Astrocyte of the spinal cord (primary cell): ENCODE measurements at regions not wholly inside any gene's neighbourhood (a gene's known extent, or its start where the extent isn't known, plus 50 kb on each side); places are given as distances from the start of the nearest gene placed in this dataset.
"Not testable (repeated sequence)": the region's sequence is repeated elsewhere in the genome, so short reads cannot be mapped to it uniquely, and the experiment has no call there.

Experiments
- DNase-seq: peaks from one replicate; pipeline ENCODE4 v3.0.0; 2011; ENCODE audit warnings: low read depth, low spot score
- H3K4me3 ChIP-seq: 2 replicates; pipeline ENCODE4 v1.5.1; 2011; ENCODE audit warnings: low read depth, mild to moderate bottlenecking, low read length, moderate library complexity
- in situ Hi-C: cut with HindIII; loops from 2 replicates; pipeline ENCODE4 v1.10.0; 2017; ENCODE audit warnings: low sequenced_read_pairs
- TF ChIP-seq, protein P1 (sequence below): IDR thresholded peaks from 2 replicates; pipeline ENCODE4 v1.5.1; 2012; ENCODE audit warnings: low read depth, mild to moderate bottlenecking, low read length, inconsistent platforms

- in situ Hi-C loops: no loop called here
- TF ChIP-seq, protein P1, sequence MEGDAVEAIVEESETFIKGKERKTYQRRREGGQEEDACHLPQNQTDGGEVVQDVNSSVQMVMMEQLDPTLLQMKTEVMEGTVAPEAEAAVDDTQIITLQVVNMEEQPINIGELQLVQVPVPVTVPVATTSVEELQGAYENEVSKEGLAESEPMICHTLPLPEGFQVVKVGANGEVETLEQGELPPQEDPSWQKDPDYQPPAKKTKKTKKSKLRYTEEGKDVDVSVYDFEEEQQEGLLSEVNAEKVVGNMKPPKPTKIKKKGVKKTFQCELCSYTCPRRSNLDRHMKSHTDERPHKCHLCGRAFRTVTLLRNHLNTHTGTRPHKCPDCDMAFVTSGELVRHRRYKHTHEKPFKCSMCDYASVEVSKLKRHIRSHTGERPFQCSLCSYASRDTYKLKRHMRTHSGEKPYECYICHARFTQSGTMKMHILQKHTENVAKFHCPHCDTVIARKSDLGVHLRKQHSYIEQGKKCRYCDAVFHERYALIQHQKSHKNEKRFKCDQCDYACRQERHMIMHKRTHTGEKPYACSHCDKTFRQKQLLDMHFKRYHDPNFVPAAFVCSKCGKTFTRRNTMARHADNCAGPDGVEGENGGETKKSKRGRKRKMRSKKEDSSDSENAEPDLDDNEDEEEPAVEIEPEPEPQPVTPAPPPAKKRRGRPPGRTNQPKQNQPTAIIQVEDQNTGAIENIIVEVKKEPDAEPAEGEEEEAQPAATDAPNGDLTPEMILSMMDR: no peak
- H3K4me3 ChIP-seq: no peak overlapping the region
- DNase-seq: no peak
Measured at GRCh38 chr1:196027127-196027526, 581.1 kb downstream of the KCNT2 start.

DNA sequence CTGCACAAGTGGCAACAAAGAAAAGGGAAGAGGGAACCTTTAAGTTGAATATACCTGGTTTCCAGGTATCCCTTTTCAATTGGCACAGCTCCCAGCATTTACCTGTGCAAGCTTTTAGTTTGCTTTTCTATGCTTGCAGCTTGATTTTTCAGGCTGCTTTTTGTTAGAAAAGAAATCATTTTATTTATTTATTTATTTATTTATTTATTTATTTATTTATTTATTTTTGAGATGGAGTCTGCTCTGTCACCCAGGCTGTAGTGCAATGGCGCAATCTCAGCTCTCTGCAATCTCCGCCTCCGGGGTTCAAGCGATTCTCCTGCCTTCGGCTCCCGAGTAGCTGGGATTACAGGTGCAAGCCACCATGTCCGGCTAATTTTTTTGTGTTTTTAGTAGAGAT lies 587.1 kb downstream of the KCNT2 start:
- in situ Hi-C loops, H3K4me3 ChIP-seq, DNase-seq: not testable (repeated sequence)

GRCh38 chr1:196009362-196009761 lies 598.9 kb downstream of the KCNT2 start:
- in situ Hi-C loops: no loop called here
- no peak for DNase-seq
- no peak overlapping the region for H3K4me3 ChIP-seq
- TF ChIP-seq, protein P1: no peak

- DNase-seq: no peak
- in situ Hi-C loops: no loop called here
- TF ChIP-seq, protein P1: no peak
- H3K4me3 ChIP-seq: no peak overlapping the region
Measured at GRCh38 chr1:196007763-196008162, 600.5 kb downstream of the KCNT2 start.

DNA sequence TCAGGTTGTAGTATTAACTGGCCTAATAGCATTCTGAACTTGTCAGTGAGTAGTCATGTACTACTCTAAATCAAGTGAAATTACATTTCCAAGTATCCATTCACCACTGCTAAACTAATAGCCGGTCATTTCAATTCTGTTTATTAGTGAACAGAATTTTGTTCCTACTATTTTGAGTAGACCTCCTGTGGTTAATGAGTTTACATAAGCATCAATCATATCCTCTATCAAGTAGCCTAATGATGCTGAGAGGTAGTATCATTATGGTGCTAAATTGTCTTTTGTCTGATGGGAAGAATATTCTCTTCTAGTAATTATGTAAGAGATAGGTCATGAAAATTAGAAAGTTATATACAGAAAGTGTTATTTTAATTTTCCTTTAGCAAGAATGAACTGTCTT lies 602.8 kb downstream of the KCNT2 start:
- no peak for DNase-seq
- in situ Hi-C loops: no loop called here
- TF ChIP-seq, protein P1: no peak
- no peak overlapping the region for H3K4me3 ChIP-seq

GRCh38 chr1:196004388-196004787 lies 603.9 kb downstream of the KCNT2 start:
- H3K4me3 ChIP-seq, in situ Hi-C loops, DNase-seq: not testable (repeated sequence)

GRCh38 chr1:196002906-196003305 lies 605.3 kb downstream of the KCNT2 start:
- no peak for DNase-seq
- TF ChIP-seq, protein P1: no peak
- in situ Hi-C loops: no loop called here

DNA sequence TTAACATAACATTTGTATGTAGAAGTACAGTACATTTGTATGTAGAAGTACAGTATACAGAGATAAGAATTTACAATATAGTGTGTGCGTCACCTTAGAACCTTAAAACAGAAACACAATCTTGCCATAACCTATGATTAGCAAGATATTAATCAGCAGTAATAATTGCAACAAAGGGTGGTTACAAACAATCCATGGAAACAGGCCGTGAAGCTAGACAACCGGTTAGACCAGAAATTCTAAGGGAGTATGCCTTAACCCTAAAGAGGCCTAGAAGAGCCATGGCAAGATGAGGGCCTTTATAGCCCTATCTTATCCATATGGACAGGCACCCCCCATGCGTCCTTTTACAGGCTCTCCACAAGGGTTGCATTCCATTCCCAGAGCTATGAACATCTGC lies 605.9 kb downstream of the KCNT2 start:
- DNase-seq, H3K4me3 ChIP-seq, in situ Hi-C loops: not testable (repeated sequence)

More at GRCh38 chr1:196002906-196003305, 605.3 kb downstream of the KCNT2 start:
- no peak overlapping the region for H3K4me3 ChIP-seq
